HG02870 (cell line): ENCODE measurements at regions not wholly inside any gene's neighbourhood (a gene's known extent, or its start where the extent isn't known, plus 50 kb on each side); places are given as distances from the start of the nearest gene placed in this dataset.

Experiments
- ATAC-seq: cut with Tn5 transposase; IDR thresholded peaks from one replicate; pipeline ENCODE4 v1.9.1; 2021; ENCODE audit warnings: mild to moderate bottlenecking, moderate library complexity; ENCODE audit not compliant: unreplicated experiment

- no peak for ATAC-seq
Measured at GRCh38 chr13:61040181-61040580, 375.5 kb downstream of the PCDH20 start.

GRCh38 chr13:61039302-61039701, 376.3 kb downstream of the PCDH20 start:
- no peak for ATAC-seq

- ATAC-seq: no peak
Measured at GRCh38 chr13:61036715-61037114, 378.9 kb downstream of the PCDH20 start.

GRCh38 chr13:61030445-61030844, 385.2 kb downstream of the PCDH20 start:
- ATAC-seq: no peak

GRCh38 chr13:61029064-61029463, 386.6 kb downstream of the PCDH20 start:
- no peak for ATAC-seq

- no peak for ATAC-seq
Measured at GRCh38 chr13:61024046-61024445, 391.6 kb downstream of the PCDH20 start.

GRCh38 chr13:61021838-61022237, 393.8 kb downstream of the PCDH20 start:
- ATAC-seq: no peak

GRCh38 chr13:61013796-61014195, 401.9 kb downstream of the PCDH20 start:
- ATAC-seq: no peak

- no peak for ATAC-seq
Measured at GRCh38 chr13:61010358-61010757, 405.3 kb downstream of the PCDH20 start.

GRCh38 chr13:61002686-61003085, 413.0 kb downstream of the PCDH20 start:
- ATAC-seq: no peak

GRCh38 chr13:60990032-60990733, 425.5 kb downstream of the PCDH20 start:
- no peak for ATAC-seq

GRCh38 chr13:60986301-60986700, 429.3 kb downstream of the PCDH20 start:
- ATAC-seq: no peak

- no peak for ATAC-seq
Measured at GRCh38 chr13:60981407-60981806, 434.2 kb downstream of the PCDH20 start.

GRCh38 chr13:60976367-60976766, 439.3 kb downstream of the PCDH20 start:
- ATAC-seq: no peak

- no peak for ATAC-seq
Measured at GRCh38 chr13:60974296-60974695, 441.4 kb downstream of the PCDH20 start.

- ATAC-seq: no peak
Measured at GRCh38 chr13:60973529-60973928, 442.1 kb downstream of the PCDH20 start.

GRCh38 chr13:60970736-60971135, 444.9 kb downstream of the PCDH20 start:
- no peak for ATAC-seq

- no peak for ATAC-seq
Measured at GRCh38 chr13:60969656-60970055, 446.0 kb downstream of the PCDH20 start.

- ATAC-seq: no peak
Measured at GRCh38 chr13:60959427-60959826, 456.2 kb downstream of the PCDH20 start.

- ATAC-seq: no peak
Measured at GRCh38 chr13:60957816-60958215, 457.8 kb downstream of the PCDH20 start.

GRCh38 chr13:60945396-60945795, 470.3 kb downstream of the PCDH20 start:
- ATAC-seq: no peak

GRCh38 chr13:60944863-60945262, 470.8 kb downstream of the PCDH20 start:
- no peak for ATAC-seq

- ATAC-seq: no peak
Measured at GRCh38 chr13:60944016-60944415, 471.6 kb downstream of the PCDH20 start.
